IMR-90 (cell line): ENCODE measurements at regions not wholly inside any gene's neighbourhood (a gene's known extent, or its start where the extent isn't known, plus 50 kb on each side); places are given as distances from the start of the nearest gene placed in this dataset.

Source experiments
- ATAC-seq: fragments of 200-7000 bp; cut with Tn5 transposase; 2 replicates; pipeline ENCODE4 v1.9.1; 2020; ENCODE audit warnings: low read depth, mild to moderate bottlenecking, moderate library complexity
- BruUV-seq: library from RNA; stranded (reverse); fragments of 400-500 nt; replicated peaks from 2 replicates; lab custom pipeline; 2021; lab: Mats Ljungman, UMichigan
- CTCF ChIA-PET: fragments of 300-600 bp; formaldehyde crosslinking; extraction: SDS; loops from one replicate; lab custom pipeline; 2021; ENCODE audit warnings: antibody characterized with exemption; lab: Yijun Ruan, JAX
- POLR2A ChIA-PET: fragments of 300-600 bp; sonication (Branson Sonifier 250); formaldehyde crosslinking; loops from one replicate; lab custom pipeline; 2022; ENCODE audit warnings: antibody characterized with exemption; ENCODE audit not compliant: unreplicated experiment; lab: Charles Lee
- DNase-seq: peaks from one replicate; pipeline ENCODE4 v3.0.0; 2013
- H2AFZ ChIP-seq: replicated peaks from 2 replicates; pipeline ENCODE3; 2013; ENCODE audit warnings: low read length, mild to moderate bottlenecking; ENCODE audit not compliant: poor library complexity
- H2AK5ac ChIP-seq: 2 replicates; pipeline ENCODE4 v1.6.1; 2013; ENCODE audit warnings: low read depth, low read length, inconsistent platforms
- H2AK9ac ChIP-seq: replicated peaks from 2 replicates; pipeline ENCODE3; 2013; ENCODE audit warnings: mild to moderate bottlenecking, low read depth, low read length, moderate library complexity; ENCODE audit not compliant: poor library complexity
- H2BK120ac ChIP-seq: 2 replicates; pipeline ENCODE4 v1.6.1; 2013; ENCODE audit warnings: low read depth, low read length, inconsistent platforms
- H2BK15ac ChIP-seq: 3 replicates; pipeline ENCODE4 v1.6.1; 2013; ENCODE audit warnings: low read depth, low read length, inconsistent platforms
- H2BK20ac ChIP-seq: 2 replicates; pipeline ENCODE4 v1.6.1; 2013; ENCODE audit warnings: low read depth, mild to moderate bottlenecking, inconsistent platforms, low read length, moderate library complexity
- H2BK5ac ChIP-seq: 2 replicates; pipeline ENCODE4 v1.6.1; 2013; ENCODE audit warnings: mild to moderate bottlenecking, low read depth, low read length, inconsistent platforms; ENCODE audit not compliant: poor library complexity, severe bottlenecking
- H3K14ac ChIP-seq: replicated peaks from 2 replicates; pipeline ENCODE4 v1.6.1; 2013; ENCODE audit warnings: low read depth, low read length, inconsistent platforms
- H3K18ac ChIP-seq: 2 replicates; pipeline ENCODE4 v1.6.1; 2013; ENCODE audit warnings: low read depth, low read length, control low read depth
- H3K23ac ChIP-seq: 2 replicates; pipeline ENCODE4 v1.6.1; 2013; ENCODE audit warnings: low read depth, low read length, inconsistent platforms
- H3K27ac ChIP-seq: 2 replicates; pipeline ENCODE4 v1.5.1; 2013; ENCODE audit warnings: mild to moderate bottlenecking, control low read depth, low read length; ENCODE audit not compliant: insufficient read depth
- H3K27me3 ChIP-seq: 2 replicates; pipeline ENCODE4 v1.6.1; 2013; ENCODE audit warnings: low read length; ENCODE audit not compliant: control insufficient read depth, insufficient read depth
- H3K36me3 ChIP-seq: 2 replicates; pipeline ENCODE4 v1.6.1; 2013; ENCODE audit warnings: low read length, mixed read lengths; ENCODE audit not compliant: control insufficient read depth, insufficient read depth
- H3K4ac ChIP-seq: 2 replicates; pipeline ENCODE4 v1.6.1; 2013; ENCODE audit warnings: low read depth, low read length, inconsistent platforms
- H3K4me1 ChIP-seq: 2 replicates; pipeline ENCODE4 v1.6.1; 2013; ENCODE audit warnings: low read length, mixed read lengths; ENCODE audit not compliant: control insufficient read depth, insufficient read depth
- H3K4me2 ChIP-seq: 2 replicates; pipeline ENCODE4 v1.6.1; 2013; ENCODE audit warnings: low read depth, mild to moderate bottlenecking, control low read depth, low read length, moderate library complexity
- H3K4me3 ChIP-seq: 2 replicates; pipeline ENCODE4 v1.5.1; 2013; ENCODE audit warnings: low read depth, mild to moderate bottlenecking, control low read depth, low read length, moderate library complexity; ENCODE audit not compliant: insufficient read depth
- H3K56ac ChIP-seq: 2 replicates; pipeline ENCODE4 v1.6.1; 2013; ENCODE audit warnings: low read length, inconsistent platforms; ENCODE audit not compliant: insufficient read depth; ENCODE audit errors: extremely low read depth
- H3K79me1 ChIP-seq, 2 experiments: 2 replicates each; pipeline ENCODE4 v1.6.1; 2013; ENCODE audit warnings: low read length in 2 of 2, inconsistent platforms in 1 of 2, low read depth in 1 of 2
- H3K9ac ChIP-seq: 2 replicates; pipeline ENCODE4 v1.6.1; 2013; ENCODE audit warnings: low read depth, low read length, control low read depth
- H3K9me1 ChIP-seq: 2 replicates; pipeline ENCODE4 v1.6.1; 2013; ENCODE audit warnings: low read length, inconsistent platforms; ENCODE audit not compliant: insufficient read depth
- H3K9me3 ChIP-seq: 2 replicates; pipeline ENCODE4 v1.6.1; 2013; ENCODE audit warnings: low read length; ENCODE audit not compliant: control insufficient read depth, insufficient read depth
- H4K20me1 ChIP-seq: 2 replicates; pipeline ENCODE4 v1.6.1; 2013; ENCODE audit warnings: low read length, inconsistent platforms; ENCODE audit not compliant: insufficient read depth
- H4K5ac ChIP-seq: 2 replicates; pipeline ENCODE4 v1.6.1; 2013; ENCODE audit warnings: mild to moderate bottlenecking, low read depth, low read length, control low read depth
- H4K8ac ChIP-seq, 2 experiments: 2 replicates each; pipeline ENCODE4 v1.6.1; 2013; ENCODE audit warnings: low read depth in 2 of 2, low read length in 2 of 2, control low read depth in 1 of 2, inconsistent platforms in 1 of 2
- H4K91ac ChIP-seq: 2 replicates; pipeline ENCODE4 v1.6.1; 2013; ENCODE audit warnings: low read depth, low read length, inconsistent platforms; ENCODE audit not compliant: insufficient read depth
- CHD1 ChIP-seq: IDR thresholded peaks from 2 replicates; pipeline ENCODE4 v1.6.1; 2012; ENCODE audit warnings: low read depth, low read length, improper control_type of control experiment
- SMC3 ChIP-seq: fragments of 150-350 bp; IDR thresholded peaks from 2 replicates; pipeline ENCODE4 v1.6.1; 2016; ENCODE audit warnings: low read depth, mild to moderate bottlenecking, antibody characterized with exemption, low read length, moderate library complexity
- WGBS, 2 experiments: methylation state at CpG; one replicate each; pipeline versions ENCODE4 v1.1.5 to v1.1.7; 2013; ENCODE audit warnings: missing lambda C conversion rate in 2 of 2; ENCODE audit not compliant: insufficient read length in 1 of 2; ENCODE audit errors: extremely low coverage in 2 of 2; 5-methylcytosine and 5-hydroxymethylcytosine counted together
- dilution Hi-C: fragments of 300-500 bp; cut with HindIII; formaldehyde crosslinking; loops from one replicate; pipeline ENCODE4 v1.14.3; 2018; ENCODE audit warnings: low sequenced_read_pairs; ENCODE audit not compliant: unreplicated experiment
- in situ Hi-C: fragments of 300-500 bp; cut with MboI; formaldehyde crosslinking; loops from 3 replicates; pipeline ENCODE4 v1.14.3; 2019; ENCODE audit warnings: low sequenced_read_pairs, inconsistent platforms, mixed read lengths
- intact Hi-C: fragments of 100-400 bp; cut with micrococcal nuclease; formaldehyde crosslinking; loops from 2 replicates; pipeline ENCODE4 v1.10.0; 2022
- TF ChIP-seq, protein P1 (sequence below): fragments of 150-350 bp; IDR thresholded peaks from 2 replicates; pipeline ENCODE4 v1.6.1; 2017; ENCODE audit warnings: mild to moderate bottlenecking, antibody characterized with exemption, low read length, low read depth

DNA sequence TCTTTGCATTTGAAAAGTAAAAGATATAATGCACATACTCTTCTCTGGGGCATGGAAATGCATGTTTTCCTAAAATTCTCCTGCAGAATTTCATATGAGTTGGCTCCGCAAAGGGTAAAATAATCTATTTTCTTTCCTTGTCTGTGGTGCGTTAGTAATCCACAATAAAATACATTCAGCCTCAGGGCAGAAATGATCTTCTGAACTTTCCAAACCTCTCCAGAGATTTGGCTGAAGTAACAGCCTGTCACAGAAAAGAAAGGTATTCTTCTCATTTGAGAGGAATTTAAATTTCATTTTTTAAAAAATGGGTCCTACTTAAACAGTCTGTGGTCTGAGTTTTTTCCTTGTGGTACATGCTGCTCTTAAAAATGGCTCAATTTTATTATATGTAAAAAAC is 182.7 kb upstream of the DCBLD2 start:
- no CpG with 5 or more reads among the region's 2 CpGs for WGBS, 2 experiments
- H2BK20ac ChIP-seq, result no peak overlapping the region
- ChIA-PET POLR2A (no interaction called here), CTCF (no interaction called here)
- dilution Hi-C loops (no loop called here), in situ Hi-C loops (no loop called here), intact Hi-C loops (no loop called here)
- no peak overlapping the region for H4K5ac ChIP-seq
- no TSS peak for BruUV-seq
- H3K4me3 ChIP-seq, result no peak overlapping the region
- no peaks in the 10 kb centered on the region for H3K36me3 ChIP-seq
- no peaks in the 10 kb centered on the region for H3K9me3 ChIP-seq
- H3K4ac ChIP-seq, result no peak overlapping the region
- no peak overlapping the region for H3K23ac ChIP-seq
- ATAC-seq (no peak), DNase-seq (no peak)
- no peak overlapping the region for H3K27ac ChIP-seq
- H3K9ac ChIP-seq, result no peak overlapping the region
- H4K91ac ChIP-seq, result no peak overlapping the region
- no peak overlapping the region for H2AFZ ChIP-seq
- TF ChIP-seq SMC3 (no peak), CHD1 (no peak)
- TF ChIP-seq, protein P1, sequence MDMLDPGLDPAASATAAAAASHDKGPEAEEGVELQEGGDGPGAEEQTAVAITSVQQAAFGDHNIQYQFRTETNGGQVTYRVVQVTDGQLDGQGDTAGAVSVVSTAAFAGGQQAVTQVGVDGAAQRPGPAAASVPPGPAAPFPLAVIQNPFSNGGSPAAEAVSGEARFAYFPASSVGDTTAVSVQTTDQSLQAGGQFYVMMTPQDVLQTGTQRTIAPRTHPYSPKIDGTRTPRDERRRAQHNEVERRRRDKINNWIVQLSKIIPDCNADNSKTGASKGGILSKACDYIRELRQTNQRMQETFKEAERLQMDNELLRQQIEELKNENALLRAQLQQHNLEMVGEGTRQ, result no peak
- H4K8ac ChIP-seq, result no peak overlapping the region
- H3K9me1 ChIP-seq, result no peaks in the 10 kb centered on the region
- H3K56ac ChIP-seq, result no peak overlapping the region
- H2AK9ac ChIP-seq, result no peak overlapping the region
- no peak overlapping the region for H3K14ac ChIP-seq
- H2BK15ac ChIP-seq, result no peak overlapping the region
- H3K27me3 ChIP-seq, result peaks cover 3% of the 10 kb centered on the region
- no peaks in the 10 kb centered on the region for H3K4me1 ChIP-seq
- no peak overlapping the region for H3K18ac ChIP-seq
- no peaks in the 10 kb centered on the region for H3K79me1 ChIP-seq
- H2BK120ac ChIP-seq, result no peak overlapping the region
- H3K4me2 ChIP-seq, result no peak overlapping the region
- no peak overlapping the region for H2AK5ac ChIP-seq
- no peak overlapping the region for H2BK5ac ChIP-seq
- no peaks in the 10 kb centered on the region for H4K20me1 ChIP-seq
